ENCODE measurements at regions not wholly inside any gene's neighbourhood (a gene's known extent, or its start where the extent isn't known, plus 50 kb on each side); places are given as distances from the start of the nearest gene placed in this dataset.

GRCh38 chr17:70713694-70714093 lies 544.4 kb downstream of the KCNJ2 start:
- TF ChIP-seq POLR2A (IDR thresholded peaks at IDR 0.05), result no peak
- no peak for TF ChIP-seq CTCF (IDR thresholded peaks at IDR 0.05)

Measured in Peyer's patch (tissue), 4 donors.